IPS-15b (cell line): ENCODE measurements at regions not wholly inside any gene's neighbourhood (a gene's known extent, or its start where the extent isn't known, plus 50 kb on each side); places are given as distances from the start of the nearest gene placed in this dataset.

Experiments used
- H3K27me3 ChIP-seq: one replicate; pipeline ENCODE4 v1.6.1; 2013; ENCODE audit warnings: low read length; ENCODE audit not compliant: control insufficient read depth, insufficient read depth
- H3K36me3 ChIP-seq: one replicate; pipeline ENCODE4 v1.6.1; 2013; ENCODE audit warnings: low read length; ENCODE audit not compliant: control insufficient read depth, insufficient read depth
- H3K4me1 ChIP-seq: one replicate; pipeline ENCODE4 v1.6.1; 2013; ENCODE audit warnings: mild to moderate bottlenecking, low read length; ENCODE audit not compliant: control insufficient read depth, insufficient read depth
- H3K4me3 ChIP-seq: one replicate; pipeline ENCODE4 v1.5.1; 2013; ENCODE audit warnings: low read depth, low read length
- H3K9ac ChIP-seq: one replicate; pipeline ENCODE4 v1.6.1; 2013; ENCODE audit warnings: low read depth, mild to moderate bottlenecking, low read length
- H3K9me3 ChIP-seq: one replicate; pipeline ENCODE4 v1.6.1; 2013; ENCODE audit warnings: mild to moderate bottlenecking, low read length; ENCODE audit not compliant: control insufficient read depth, insufficient read depth

GRCh38 chr6:56761651-56762050, 119.0 kb upstream of the DST start:
- Histone ChIP-seq H3K4me1 (peaks cover 18% of the 10 kb centered on the region), H3K4me3 (no peak overlapping the region), H3K27me3 (no peaks in the 10 kb centered on the region), H3K9ac (no peak overlapping the region), H3K9me3 (no peaks in the 10 kb centered on the region), H3K36me3 (no peaks in the 10 kb centered on the region)

- Histone ChIP-seq H3K36me3 (no peaks in the 10 kb centered on the region), H3K9me3 (no peaks in the 10 kb centered on the region), H3K4me3 (no peak overlapping the region), H3K27me3 (no peaks in the 10 kb centered on the region), H3K9ac (no peak overlapping the region), H3K4me1 (peaks cover 21% of the 10 kb centered on the region)
Measured at GRCh38 chr6:56760842-56761241, 118.2 kb upstream of the DST start.

GRCh38 chr6:56759521-56759920, 116.8 kb upstream of the DST start:
- H3K9ac ChIP-seq = no peak overlapping the region
- H3K27me3 ChIP-seq = no peaks in the 10 kb centered on the region
- no peaks in the 10 kb centered on the region for H3K36me3 ChIP-seq
- H3K4me1 ChIP-seq = peaks cover 24% of the 10 kb centered on the region
- no peak overlapping the region for H3K4me3 ChIP-seq
- no peaks in the 10 kb centered on the region for H3K9me3 ChIP-seq

- no peak overlapping the region for H3K9ac ChIP-seq
- H3K9me3 ChIP-seq = no peaks in the 10 kb centered on the region
- H3K36me3 ChIP-seq = no peaks in the 10 kb centered on the region
- peaks cover 23% of the 10 kb centered on the region for H3K4me1 ChIP-seq
- H3K4me3 ChIP-seq = no peak overlapping the region
- H3K27me3 ChIP-seq = no peaks in the 10 kb centered on the region
Measured at GRCh38 chr6:56758553-56758952, 115.9 kb upstream of the DST start.

GRCh38 chr6:56758120-56758519, 115.4 kb upstream of the DST start:
- Histone ChIP-seq H3K4me3 (no peak overlapping the region), H3K9ac (no peak overlapping the region), H3K4me1 (peaks cover 23% of the 10 kb centered on the region), H3K36me3 (no peaks in the 10 kb centered on the region), H3K9me3 (no peaks in the 10 kb centered on the region), H3K27me3 (no peaks in the 10 kb centered on the region)

GRCh38 chr6:56757588-56757984, 114.9 kb upstream of the DST start:
- Histone ChIP-seq H3K9me3 (no peaks in the 10 kb centered on the region), H3K4me1 (peaks cover 23% of the 10 kb centered on the region), H3K4me3 (no peak overlapping the region), H3K36me3 (no peaks in the 10 kb centered on the region), H3K9ac (no peak overlapping the region), H3K27me3 (no peaks in the 10 kb centered on the region)

GRCh38 chr6:56756791-56757587, 114.3 kb upstream of the DST start:
- Histone ChIP-seq H3K4me3 (no peak overlapping the region), H3K9me3 (no peaks in the 10 kb centered on the region), H3K4me1 (peaks cover 26% of the 10 kb centered on the region)

GRCh38 chr6:56756219-56756789, 113.6 kb upstream of the DST start:
- H3K9ac ChIP-seq = no peak overlapping the region

More at GRCh38 chr6:56756791-56757587, 114.3 kb upstream of the DST start:
- Histone ChIP-seq H3K27me3 (no peaks in the 10 kb centered on the region), H3K36me3 (no peaks in the 10 kb centered on the region), H3K9ac (no peak overlapping the region)

GRCh38 chr6:56755040-56755439, 112.4 kb upstream of the DST start:
- no peak overlapping the region for H3K9ac ChIP-seq
- H3K9me3 ChIP-seq = no peaks in the 10 kb centered on the region
- H3K4me1 ChIP-seq = peaks cover 34% of the 10 kb centered on the region
- no peaks in the 10 kb centered on the region for H3K36me3 ChIP-seq
- H3K4me3 ChIP-seq = no peak overlapping the region
- H3K27me3 ChIP-seq = no peaks in the 10 kb centered on the region

More at GRCh38 chr6:56756219-56756789, 113.6 kb upstream of the DST start:
- Histone ChIP-seq H3K4me1 (peaks cover 33% of the 10 kb centered on the region), H3K36me3 (no peaks in the 10 kb centered on the region), H3K9me3 (no peaks in the 10 kb centered on the region), H3K27me3 (no peaks in the 10 kb centered on the region), H3K4me3 (no peak overlapping the region)

GRCh38 chr6:56753811-56754210, 111.1 kb upstream of the DST start:
- no peaks in the 10 kb centered on the region for H3K27me3 ChIP-seq
- no peaks in the 10 kb centered on the region for H3K36me3 ChIP-seq
- H3K9me3 ChIP-seq = no peaks in the 10 kb centered on the region
- no peak overlapping the region for H3K9ac ChIP-seq
- peaks cover 31% of the 10 kb centered on the region for H3K4me1 ChIP-seq
- no peak overlapping the region for H3K4me3 ChIP-seq

- H3K9me3 ChIP-seq = no peaks in the 10 kb centered on the region
- no peaks in the 10 kb centered on the region for H3K36me3 ChIP-seq
- no peak overlapping the region for H3K9ac ChIP-seq
- no peak overlapping the region for H3K4me3 ChIP-seq
- peaks cover 25% of the 10 kb centered on the region for H3K4me1 ChIP-seq
- no peaks in the 10 kb centered on the region for H3K27me3 ChIP-seq
Measured at GRCh38 chr6:56752534-56752933, 109.8 kb upstream of the DST start.

GRCh38 chr6:56752009-56752408, 109.3 kb upstream of the DST start:
- H3K4me3 ChIP-seq = no peak overlapping the region
- no peak overlapping the region for H3K9ac ChIP-seq
- H3K4me1 ChIP-seq = peaks cover 22% of the 10 kb centered on the region
- H3K36me3 ChIP-seq = no peaks in the 10 kb centered on the region
- no peaks in the 10 kb centered on the region for H3K27me3 ChIP-seq
- H3K9me3 ChIP-seq = no peaks in the 10 kb centered on the region
